BLaER1 (cell line): ENCODE measurements at regions not wholly inside any gene's neighbourhood (a gene's known extent, or its start where the extent isn't known, plus 50 kb on each side); places are given as distances from the start of the nearest gene placed in this dataset.
"Not testable (repeated sequence)": the region's sequence is repeated elsewhere in the genome, so short reads cannot be mapped to it uniquely, and the experiment has no call there.

Experiments
- H3K27ac ChIP-seq: shearing (Covaris generic); formaldehyde crosslinking; 2 replicates; pipeline ENCODE4 v1.8.1; 2022
- H3K27me3 ChIP-seq: shearing (Covaris generic); formaldehyde crosslinking; 2 replicates; pipeline ENCODE4 v1.8.1; 2022
- H3K36me3 ChIP-seq: shearing (Covaris generic); formaldehyde crosslinking; 2 replicates; pipeline ENCODE4 v1.8.1; 2022
- H3K4me1 ChIP-seq: shearing (Covaris generic); formaldehyde crosslinking; 2 replicates; pipeline ENCODE4 v1.8.1; 2022
- H3K4me2 ChIP-seq: shearing (Covaris generic); formaldehyde crosslinking; 2 replicates; pipeline ENCODE4 v1.8.1; 2022
- H3K4me3 ChIP-seq: shearing (Covaris generic); formaldehyde crosslinking; 2 replicates; pipeline ENCODE4 v1.8.1; 2022
- H3K9ac ChIP-seq: shearing (Covaris generic); formaldehyde crosslinking; 2 replicates; pipeline ENCODE4 v1.8.1; 2022
- H3K9me3 ChIP-seq: shearing (Covaris generic); formaldehyde crosslinking; 2 replicates; pipeline ENCODE4 v1.8.1; 2022
- H4K20me1 ChIP-seq: shearing (Covaris generic); formaldehyde crosslinking; 2 replicates; pipeline ENCODE4 v1.8.1; 2022
- Cebpa-rat ChIP-seq: shearing (Covaris generic); IDR thresholded peaks from 2 replicates; pipeline ENCODE4 v1.8.1; 2022

DNA sequence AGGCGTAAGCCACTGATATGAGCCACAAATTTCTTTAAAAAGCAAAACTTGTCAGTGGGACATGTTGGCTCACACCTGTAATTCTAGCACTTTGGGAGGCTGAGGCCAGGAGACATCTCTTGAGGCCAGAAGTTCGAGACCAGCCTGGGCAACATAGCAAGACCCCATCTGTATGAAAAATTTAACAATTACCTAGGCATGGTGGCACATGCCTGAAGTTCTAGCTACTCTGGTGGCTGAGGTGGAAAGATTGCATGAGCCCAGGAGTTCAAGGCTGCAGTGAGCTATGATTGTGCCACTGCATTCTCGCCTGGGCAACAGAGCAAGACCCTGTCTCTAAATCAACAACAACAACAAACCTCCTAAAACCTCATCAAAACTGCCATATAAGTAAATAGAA, 147.6 kb upstream of the BARHL2 start:
- no peaks in the 10 kb centered on the region for H3K4me1 ChIP-seq
- no peak overlapping the region for H3K4me3 ChIP-seq
- H3K9ac ChIP-seq: no peak overlapping the region
- no peak overlapping the region for H3K4me2 ChIP-seq
- no peaks in the 10 kb centered on the region for H3K36me3 ChIP-seq
- H3K9me3 ChIP-seq: peaks cover 12% of the 10 kb centered on the region
- H3K27ac ChIP-seq: no peak overlapping the region
- no peaks in the 10 kb centered on the region for H3K27me3 ChIP-seq
- H4K20me1 ChIP-seq: no peaks in the 10 kb centered on the region
- TF ChIP-seq Cebpa-rat: no peak

DNA sequence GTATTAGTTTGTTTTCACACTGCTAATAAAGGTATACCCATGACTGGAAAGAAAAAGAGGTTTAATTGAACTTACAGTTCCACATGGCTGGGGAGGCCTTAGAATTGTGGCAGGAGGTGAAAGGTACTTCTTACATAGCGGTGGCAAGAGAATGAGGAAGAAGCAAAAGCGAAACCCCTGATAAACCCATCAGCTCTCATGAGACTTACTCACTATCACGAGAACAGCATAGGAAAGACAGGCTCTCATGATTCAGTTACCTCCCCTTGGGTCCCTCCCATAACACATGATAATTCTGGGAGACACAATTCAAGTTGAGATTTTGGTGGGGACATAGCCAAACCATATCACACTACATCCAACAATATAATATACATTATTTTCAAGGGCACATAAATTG, 145.7 kb upstream of the BARHL2 start:
- Histone ChIP-seq H3K27ac (no peak overlapping the region), H3K36me3 (no peaks in the 10 kb centered on the region), H3K4me2 (no peak overlapping the region), H3K4me1 (no peaks in the 10 kb centered on the region), H3K9me3 (peaks cover 12% of the 10 kb centered on the region), H3K27me3 (no peaks in the 10 kb centered on the region), H3K4me3 (0 out of 2 replicates have a peak overlapping the region, but pooled peaks have one; percentile 18), H4K20me1 (no peaks in the 10 kb centered on the region), H3K9ac (no peak overlapping the region)
- TF ChIP-seq Cebpa-rat: no peak

DNA sequence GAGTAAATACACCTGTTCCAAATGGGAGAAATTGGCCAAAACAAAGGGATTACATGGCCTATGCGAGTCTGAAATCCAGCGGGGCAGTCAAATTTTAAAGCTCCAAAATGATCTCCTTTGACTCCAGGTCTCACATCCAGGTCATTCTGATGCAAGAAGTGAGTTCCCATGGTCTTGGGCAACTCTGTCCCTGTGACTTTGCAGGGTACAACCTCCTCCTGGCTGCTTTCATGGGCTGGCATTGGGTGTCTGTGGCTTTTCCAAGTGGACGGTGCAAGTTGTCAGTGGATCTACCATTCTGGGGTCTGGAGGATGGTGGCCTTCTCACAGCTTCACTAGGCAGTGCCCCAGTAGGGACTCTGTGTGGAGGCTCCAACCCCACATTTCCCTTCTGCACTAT, 144.3 kb upstream of the BARHL2 start:
- not testable (repeated sequence) for H3K4me2 ChIP-seq, H4K20me1 ChIP-seq, H3K27me3 ChIP-seq, H3K4me3 ChIP-seq, H3K4me1 ChIP-seq, H3K9ac ChIP-seq, H3K36me3 ChIP-seq, H3K27ac ChIP-seq
- peaks cover 12% of the 10 kb centered on the region for H3K9me3 ChIP-seq

DNA sequence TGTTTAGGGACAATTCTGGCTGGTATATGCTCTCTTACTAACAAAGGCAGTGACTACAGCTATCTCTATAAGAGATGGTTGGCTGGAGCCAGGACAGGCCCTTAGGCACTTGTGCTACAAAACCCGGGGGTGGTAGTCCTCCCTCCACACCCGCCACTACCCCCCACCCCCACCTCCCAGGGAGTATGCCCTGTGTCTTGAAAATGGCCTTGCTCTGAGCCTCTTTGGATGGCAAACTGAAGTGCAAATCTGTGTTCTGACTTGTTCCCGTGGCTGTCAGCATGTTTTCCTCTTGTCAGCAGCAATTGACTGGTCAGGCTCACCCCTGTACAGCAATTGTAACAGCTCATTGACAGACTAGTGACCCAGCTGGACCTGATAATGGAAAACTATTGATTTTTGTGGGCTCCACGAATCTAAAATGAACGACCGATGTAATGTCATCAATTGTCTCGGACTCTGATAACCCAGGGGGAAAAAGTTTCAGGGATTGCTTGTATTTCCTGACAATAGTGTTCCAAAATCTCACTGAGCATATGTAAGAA, 139.4 kb upstream of the BARHL2 start:
- Histone ChIP-seq H3K27ac (no peak overlapping the region), H3K9ac (no peak overlapping the region), H4K20me1 (no peaks in the 10 kb centered on the region), H3K36me3 (no peaks in the 10 kb centered on the region), H3K4me3 (no peak overlapping the region), H3K27me3 (no peaks in the 10 kb centered on the region), H3K4me1 (0 out of 2 replicates have a peak, but pooled peaks cover 6% of the 10 kb centered on the region), H3K9me3 (peaks cover 5% of the 10 kb centered on the region), H3K4me2 (no peak overlapping the region)
- TF ChIP-seq Cebpa-rat: no peak

DNA sequence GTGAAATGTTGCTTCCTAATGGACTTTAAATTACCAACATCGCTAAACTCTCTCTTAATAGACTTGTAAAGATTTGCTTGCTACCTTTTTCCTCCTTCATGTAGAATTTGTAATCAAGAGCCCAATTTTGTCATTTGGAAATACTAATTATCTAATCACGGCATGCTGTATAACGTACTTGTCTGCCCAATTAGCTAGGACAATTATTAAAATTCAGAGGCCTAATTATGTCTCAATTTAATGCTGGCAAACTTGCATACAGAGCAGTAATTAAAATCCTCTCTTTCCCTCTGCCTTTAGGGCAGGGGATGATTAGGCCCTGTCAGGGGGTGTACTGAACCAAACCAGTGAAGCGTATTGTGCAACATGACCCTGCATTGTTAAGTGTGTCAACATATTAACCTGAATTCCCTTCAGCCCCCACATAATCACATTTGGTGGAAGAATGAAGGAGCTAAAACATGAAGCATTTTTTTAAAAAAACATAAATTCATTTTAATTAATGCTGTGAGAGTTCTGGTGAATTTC, 137.4 kb upstream of the BARHL2 start:
- no peaks in the 10 kb centered on the region for H3K27me3 ChIP-seq
- H3K9me3 ChIP-seq: no peaks in the 10 kb centered on the region
- TF ChIP-seq Cebpa-rat: no peak
- no peak overlapping the region for H3K9ac ChIP-seq
- H3K36me3 ChIP-seq: no peaks in the 10 kb centered on the region
- H3K4me1 ChIP-seq: peaks cover 13% of the 10 kb centered on the region
- no peaks in the 10 kb centered on the region for H4K20me1 ChIP-seq
- H3K4me3 ChIP-seq: no peak overlapping the region
- no peak overlapping the region for H3K27ac ChIP-seq
- H3K4me2 ChIP-seq: no peak overlapping the region

DNA sequence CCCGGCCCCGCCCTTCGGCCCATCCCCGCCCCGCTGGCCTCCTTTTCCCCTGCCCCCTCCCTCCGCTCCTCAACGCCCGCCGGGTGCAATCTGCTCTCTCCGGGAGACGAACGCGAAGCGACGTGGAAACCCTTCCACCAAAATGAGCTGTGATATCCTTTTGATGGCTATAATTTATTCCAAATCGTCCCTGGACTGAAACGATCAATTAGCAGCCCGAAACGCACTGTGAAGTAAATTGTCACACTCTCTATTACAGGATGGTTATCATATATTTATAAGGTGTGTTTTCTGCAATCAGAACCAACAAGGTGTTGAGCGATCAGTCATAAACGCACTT, 134.6 kb upstream of the BARHL2 start:
- Histone ChIP-seq H4K20me1 (no peaks in the 10 kb centered on the region), H3K4me2 (peak overlapping the region; percentile 77), H3K4me1 (peaks cover 13% of the 10 kb centered on the region), H3K36me3 (no peaks in the 10 kb centered on the region), H3K9ac (no peak overlapping the region; the same call in 1 of the 2 replicates), H3K27me3 (no peaks in the 10 kb centered on the region), H3K4me3 (peak overlapping the region; percentile 87), H3K9me3 (no peaks in the 10 kb centered on the region), H3K27ac (no peak overlapping the region)
- no peak for TF ChIP-seq Cebpa-rat

DNA sequence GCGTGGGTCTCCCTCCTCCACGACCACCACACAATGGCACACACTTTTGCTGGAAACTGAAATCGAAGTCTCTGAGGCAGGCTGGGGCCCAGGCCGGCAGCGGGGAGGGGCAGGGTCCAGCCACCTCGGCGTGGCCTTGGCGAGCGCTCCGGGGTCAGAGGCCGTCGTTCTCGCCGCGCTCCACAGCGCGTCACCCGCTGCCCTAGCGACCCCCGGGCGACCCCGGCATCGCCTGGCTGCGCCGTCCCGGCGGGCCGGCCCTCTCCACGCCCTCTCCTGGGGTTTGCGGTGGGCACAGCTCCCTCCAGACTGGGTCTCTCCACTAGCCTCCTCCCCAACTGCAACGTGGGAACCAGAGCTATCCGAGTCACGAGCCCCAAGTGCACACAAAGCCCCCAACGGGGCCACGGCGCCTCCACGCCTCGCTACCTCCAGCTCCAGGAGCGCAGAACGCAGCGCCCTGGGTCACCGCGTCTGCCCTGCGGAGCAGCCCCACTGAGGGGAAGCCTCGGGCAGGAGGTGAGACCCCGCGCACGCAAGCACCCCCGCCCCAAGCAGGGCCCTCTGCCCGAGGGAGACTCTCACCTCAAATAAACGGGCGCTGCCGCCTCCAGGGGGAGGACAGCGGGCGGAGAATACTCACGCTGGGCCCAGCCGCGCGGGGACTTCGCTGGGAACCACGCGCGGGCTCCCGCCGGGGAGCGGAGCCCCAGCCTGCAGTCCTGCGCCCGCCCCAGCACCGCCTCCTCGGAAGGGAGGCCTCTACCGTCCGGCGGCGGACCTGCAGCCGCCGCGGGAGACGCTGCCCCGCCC, 134.0 kb upstream of the BARHL2 start:
- peak overlapping the region; percentile 85 for H3K4me2 ChIP-seq
- H3K9me3 ChIP-seq: no peaks in the 10 kb centered on the region
- TF ChIP-seq Cebpa-rat: no peak
- H3K27ac ChIP-seq: peak overlapping the region; percentile 80
- no peaks in the 10 kb centered on the region for H3K27me3 ChIP-seq
- no peaks in the 10 kb centered on the region for H4K20me1 ChIP-seq
- H3K9ac ChIP-seq: peak overlapping the region; percentile 78
- no peaks in the 10 kb centered on the region for H3K36me3 ChIP-seq
- H3K4me1 ChIP-seq: peaks cover 13% of the 10 kb centered on the region
- H3K4me3 ChIP-seq: peak overlapping the region; percentile 87

DNA sequence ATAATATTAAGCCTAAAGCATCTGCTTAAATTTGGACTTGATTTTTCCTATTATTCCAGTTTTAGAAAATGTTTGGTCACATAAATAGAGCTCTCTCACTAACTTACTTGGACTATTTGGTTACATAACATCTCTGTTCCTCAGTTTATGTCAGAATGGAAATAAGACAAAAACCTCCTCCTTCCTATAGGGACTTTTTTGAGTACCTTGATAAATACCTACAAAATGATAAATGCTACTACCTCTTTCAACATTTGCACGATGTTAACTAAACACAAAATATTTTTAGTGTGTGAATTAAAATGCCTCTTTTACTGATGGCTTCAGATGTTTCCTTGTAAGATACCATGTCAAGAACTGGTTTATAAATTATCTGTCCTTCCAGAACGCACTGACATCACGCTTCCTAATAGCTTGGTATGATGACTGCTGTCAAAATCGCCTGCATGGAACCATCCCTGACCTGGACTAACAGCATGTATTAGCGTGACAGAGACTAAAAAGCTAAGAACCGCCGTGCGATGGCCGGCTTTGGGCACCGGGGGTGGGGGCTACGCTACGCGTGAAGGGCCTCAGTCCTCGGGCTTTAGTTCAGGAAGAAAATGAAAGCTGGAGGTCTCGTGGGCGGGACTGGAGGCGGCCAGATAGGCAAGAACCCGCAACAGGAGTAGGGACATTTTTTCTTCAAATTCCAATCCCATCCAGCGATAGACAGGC, 133.2 kb upstream of the BARHL2 start:
- no peaks in the 10 kb centered on the region for H4K20me1 ChIP-seq
- peak overlapping the region; percentile 87 for H3K4me3 ChIP-seq
- peaks cover 13% of the 10 kb centered on the region for H3K4me1 ChIP-seq
- no peaks in the 10 kb centered on the region for H3K27me3 ChIP-seq
- peak overlapping the region; percentile 78 for H3K9ac ChIP-seq
- peak overlapping the region; percentile 85 for H3K4me2 ChIP-seq
- H3K9me3 ChIP-seq: no peaks in the 10 kb centered on the region
- peak overlapping the region; percentile 80; the same call in 1 of the 2 replicates for H3K27ac ChIP-seq
- H3K36me3 ChIP-seq: no peaks in the 10 kb centered on the region
- TF ChIP-seq Cebpa-rat: no peak

DNA sequence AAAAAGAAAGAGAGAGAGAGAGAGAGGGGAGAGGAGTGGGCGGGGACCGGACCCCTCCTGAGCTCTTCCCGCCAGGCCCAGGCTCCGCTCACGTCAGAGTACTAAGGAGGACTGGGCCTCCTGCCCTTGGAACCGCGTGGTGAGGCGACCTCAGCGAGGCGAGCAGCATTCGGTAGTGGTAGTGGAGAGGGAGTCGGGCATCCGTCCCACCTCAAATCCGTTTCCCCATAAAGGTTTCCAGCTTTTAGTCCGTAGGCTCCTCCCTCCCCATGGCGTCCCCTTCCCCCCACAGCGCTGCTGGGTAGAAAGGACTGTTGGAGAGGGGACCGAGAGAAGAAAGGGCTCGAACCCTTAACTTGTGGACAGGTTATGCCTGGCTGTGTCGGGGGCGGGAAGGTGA, 124.4 kb upstream of the BARHL2 start:
- no peaks in the 10 kb centered on the region for H3K27me3 ChIP-seq
- H3K4me2 ChIP-seq: no peak overlapping the region
- no peak overlapping the region for H3K9ac ChIP-seq
- 0 out of 2 replicates have a peak, but pooled peaks cover 9% of the 10 kb centered on the region for H4K20me1 ChIP-seq
- H3K9me3 ChIP-seq: peaks cover under 1% of the 10 kb centered on the region; the same call in 1 of the 2 replicates
- no peak for TF ChIP-seq Cebpa-rat
- H3K36me3 ChIP-seq: peaks cover under 1% of the 10 kb centered on the region; the same call in 1 of the 2 replicates
- H3K4me1 ChIP-seq: no peaks in the 10 kb centered on the region
- H3K4me3 ChIP-seq: no peak overlapping the region
- H3K27ac ChIP-seq: no peak overlapping the region

DNA sequence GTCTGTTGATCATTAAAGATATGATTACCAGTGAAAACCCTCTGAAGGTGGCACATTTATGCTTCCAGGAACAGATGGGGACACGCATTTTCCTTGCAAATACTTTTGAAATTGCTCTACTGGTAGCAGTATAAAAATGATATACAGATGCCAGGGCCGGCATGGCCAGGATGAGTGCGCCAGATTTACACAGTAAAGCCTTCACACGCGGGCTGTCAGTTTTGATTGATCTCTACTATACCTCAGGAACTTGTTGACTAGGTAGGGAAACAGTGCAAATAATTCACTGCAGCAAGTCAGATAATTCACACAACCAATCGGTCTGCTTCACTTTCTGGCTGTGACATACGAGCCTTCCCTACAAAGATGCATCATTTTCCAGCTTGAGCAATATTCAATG, 123.2 kb upstream of the BARHL2 start:
- H3K36me3 ChIP-seq: peaks cover 12% of the 10 kb centered on the region
- H3K9me3 ChIP-seq: peaks cover 12% of the 10 kb centered on the region
- no peak overlapping the region for H3K4me3 ChIP-seq
- no peaks in the 10 kb centered on the region for H3K4me1 ChIP-seq
- H4K20me1 ChIP-seq: 0 out of 2 replicates have a peak, but pooled peaks cover 9% of the 10 kb centered on the region
- TF ChIP-seq Cebpa-rat: no peak
- no peak overlapping the region for H3K4me2 ChIP-seq
- no peak overlapping the region for H3K27ac ChIP-seq
- H3K9ac ChIP-seq: no peak overlapping the region
- H3K27me3 ChIP-seq: 0 out of 2 replicates have a peak, but pooled peaks cover under 1% of the 10 kb centered on the region
